Colonic mucosa (tissue), 4 donors: ENCODE measurements at regions not wholly inside any gene's neighbourhood (a gene's known extent, or its start where the extent isn't known, plus 50 kb on each side); places are given as distances from the start of the nearest gene placed in this dataset.

Source experiments
- DNase-seq: peaks from one replicate; pipeline ENCODE4 v3.0.0-alpha.2; 2020
- H3K27ac ChIP-seq: fragments of 200-600 bp; one replicate; pipeline ENCODE4 v1.8.0; 2021
- H3K27me3 ChIP-seq: fragments of 200-600 bp; one replicate; pipeline ENCODE4 v1.8.0; 2021
- H3K36me3 ChIP-seq: fragments of 200-600 bp; one replicate; pipeline ENCODE4 v1.8.0; 2021
- H3K4me1 ChIP-seq: fragments of 200-600 bp; one replicate; pipeline ENCODE4 v1.8.0; 2021; ENCODE audit warnings: mild to moderate bottlenecking
- H3K4me3 ChIP-seq: fragments of 200-600 bp; one replicate; pipeline ENCODE4 v1.8.0; 2021
- H3K9ac ChIP-seq, 2 donors: one replicate each; pipeline ENCODE4 v1.7.0; 2013; ENCODE audit warnings: control low read depth in 2 of 2, low read depth in 2 of 2, low read length in 2 of 2
- H3K9me3 ChIP-seq: fragments of 200-600 bp; one replicate; pipeline ENCODE4 v1.8.0; 2021
- intact Hi-C: fragments of 100-400 bp; cut with DNase I; formaldehyde crosslinking; loops from one replicate; pipeline ENCODE4 v1.14.1; 2022
- TF ChIP-seq, protein P1 (sequence below): fragments of 200-600 bp; IDR thresholded peaks from one replicate; pipeline ENCODE4 v1.8.0; 2022; ENCODE audit warnings: antibody characterized with exemption, mild to moderate bottlenecking
- donor health status: healthy.
- donor health status: DM: no; HTN: no; CAD: no.
- donor health status: DM: no; HTN: no; CAD: no.

DNA sequence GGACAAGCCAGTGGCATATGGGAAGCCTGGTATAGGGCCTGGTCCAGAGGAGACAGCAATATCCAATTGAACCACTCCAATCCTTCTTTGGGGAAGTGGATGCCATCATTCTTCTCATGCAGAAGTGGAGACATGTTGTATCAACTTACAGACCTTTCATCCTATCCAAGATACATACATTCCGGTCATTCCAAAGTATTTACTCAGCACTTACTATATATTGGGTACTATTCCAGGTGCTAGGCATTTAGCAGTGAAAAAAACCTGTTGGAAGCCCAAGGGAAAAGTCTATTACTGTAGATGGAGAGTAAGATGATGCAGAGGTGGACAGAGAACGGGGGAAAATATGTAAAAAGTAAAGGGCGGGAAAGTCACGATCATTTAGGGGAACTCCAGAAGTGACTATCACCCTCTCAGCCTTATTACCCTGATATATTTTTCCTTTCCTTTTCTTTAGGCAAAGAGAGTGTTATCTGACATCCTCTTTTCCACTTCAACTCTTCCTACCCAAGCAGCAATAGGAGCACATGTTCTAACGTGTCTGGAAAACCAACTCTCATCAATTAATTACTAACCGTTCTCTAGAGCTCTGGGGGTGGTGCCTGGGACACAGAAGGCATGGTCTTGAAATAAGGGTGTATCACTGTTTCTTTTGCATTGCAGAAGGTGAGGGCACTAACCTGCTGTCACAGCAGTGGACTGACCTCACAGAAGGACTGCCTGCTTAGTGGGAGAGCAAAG, 210.1 kb upstream of the MAF start:
- intact Hi-C loops: no loop called here
- Histone ChIP-seq H3K4me1 (no peaks in the 10 kb centered on the region), H3K27ac (no peak overlapping the region), H3K27me3 (no peaks in the 10 kb centered on the region), H3K9me3 (no peaks in the 10 kb centered on the region), H3K4me3 (no peak overlapping the region), H3K36me3 (no peaks in the 10 kb centered on the region), H3K9ac (no peak overlapping the region)
- no peak for DNase-seq
- TF ChIP-seq, protein P1, sequence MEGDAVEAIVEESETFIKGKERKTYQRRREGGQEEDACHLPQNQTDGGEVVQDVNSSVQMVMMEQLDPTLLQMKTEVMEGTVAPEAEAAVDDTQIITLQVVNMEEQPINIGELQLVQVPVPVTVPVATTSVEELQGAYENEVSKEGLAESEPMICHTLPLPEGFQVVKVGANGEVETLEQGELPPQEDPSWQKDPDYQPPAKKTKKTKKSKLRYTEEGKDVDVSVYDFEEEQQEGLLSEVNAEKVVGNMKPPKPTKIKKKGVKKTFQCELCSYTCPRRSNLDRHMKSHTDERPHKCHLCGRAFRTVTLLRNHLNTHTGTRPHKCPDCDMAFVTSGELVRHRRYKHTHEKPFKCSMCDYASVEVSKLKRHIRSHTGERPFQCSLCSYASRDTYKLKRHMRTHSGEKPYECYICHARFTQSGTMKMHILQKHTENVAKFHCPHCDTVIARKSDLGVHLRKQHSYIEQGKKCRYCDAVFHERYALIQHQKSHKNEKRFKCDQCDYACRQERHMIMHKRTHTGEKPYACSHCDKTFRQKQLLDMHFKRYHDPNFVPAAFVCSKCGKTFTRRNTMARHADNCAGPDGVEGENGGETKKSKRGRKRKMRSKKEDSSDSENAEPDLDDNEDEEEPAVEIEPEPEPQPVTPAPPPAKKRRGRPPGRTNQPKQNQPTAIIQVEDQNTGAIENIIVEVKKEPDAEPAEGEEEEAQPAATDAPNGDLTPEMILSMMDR: no peak

DNA sequence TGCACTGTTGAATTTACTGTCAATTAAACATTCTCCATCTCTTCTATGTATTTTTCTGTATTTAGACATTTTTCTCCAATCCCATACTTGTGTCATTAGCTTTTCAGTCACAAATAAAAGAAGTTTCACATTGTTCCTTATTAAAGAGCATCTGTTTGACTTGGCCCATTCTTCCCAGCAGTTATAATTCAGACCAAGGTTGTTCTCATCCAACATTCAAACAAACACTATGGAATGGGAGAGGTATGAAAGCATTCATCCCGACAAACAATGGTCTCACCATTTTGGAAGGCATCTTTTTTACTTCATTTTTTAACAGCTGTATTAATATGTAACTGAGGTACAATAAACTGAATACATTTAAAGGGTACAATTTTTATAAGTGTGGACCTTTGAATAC, 208.8 kb upstream of the MAF start:
- TF ChIP-seq, protein P1: no peak
- H3K27me3 ChIP-seq: no peaks in the 10 kb centered on the region

DNA sequence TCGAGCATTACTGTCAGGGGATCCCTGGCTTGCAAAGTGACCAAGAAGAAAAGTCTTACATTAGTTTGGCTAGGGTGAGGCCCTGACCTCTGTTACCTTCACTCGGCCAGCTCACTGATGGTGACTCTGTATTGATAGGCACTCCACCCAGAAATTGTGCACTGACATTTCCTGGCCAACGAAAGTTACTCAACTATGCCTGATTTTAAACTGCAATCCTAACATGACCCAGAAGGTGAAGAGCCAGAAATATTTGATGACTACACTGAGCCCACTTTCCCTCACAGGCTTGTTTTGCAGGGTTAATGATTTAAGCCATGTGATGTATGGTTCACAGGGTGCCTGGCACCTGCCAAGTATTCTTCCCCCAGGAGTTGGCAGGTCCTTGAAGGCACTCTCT, 208.2 kb upstream of the MAF start:
- no peak for DNase-seq
- no peak overlapping the region for H3K4me3 ChIP-seq
- no peaks in the 10 kb centered on the region for H3K27me3 ChIP-seq
- TF ChIP-seq, protein P1: no peak
- no peak overlapping the region for H3K27ac ChIP-seq
- no peaks in the 10 kb centered on the region for H3K9me3 ChIP-seq
- no peak overlapping the region for H3K9ac ChIP-seq
- no peaks in the 10 kb centered on the region for H3K4me1 ChIP-seq
- H3K36me3 ChIP-seq: no peaks in the 10 kb centered on the region
- intact Hi-C loops: no loop called here

More for the DNA sequence above, 208.8 kb upstream of the MAF start:
- intact Hi-C loops: no loop called here
- DNase-seq: no peak
- Histone ChIP-seq H3K9ac (no peak overlapping the region), H3K9me3 (no peaks in the 10 kb centered on the region), H3K4me3 (no peak overlapping the region), H3K36me3 (no peaks in the 10 kb centered on the region), H3K27ac (no peak overlapping the region), H3K4me1 (no peaks in the 10 kb centered on the region)

DNA sequence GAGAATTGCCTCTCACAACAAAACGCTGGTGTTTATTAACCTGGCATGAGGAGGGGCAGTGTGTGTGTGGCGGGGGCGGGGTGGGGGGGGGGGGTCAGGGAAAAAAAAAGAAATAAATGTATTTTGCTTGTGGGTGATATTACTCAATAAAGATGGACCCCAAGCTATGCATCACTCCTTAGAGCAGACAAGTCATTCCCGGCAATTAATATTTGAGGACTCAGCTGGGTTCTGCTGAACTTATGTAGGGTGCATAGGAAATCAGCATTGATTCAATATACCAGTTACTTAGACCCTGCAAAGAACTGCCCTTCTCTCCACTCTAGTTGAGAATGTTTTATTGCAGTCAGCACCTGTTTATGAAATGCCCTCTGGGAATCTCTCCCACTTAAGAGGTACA, 206.2 kb upstream of the MAF start:
- Histone ChIP-seq H3K27ac (no peak overlapping the region), H3K36me3 (no peaks in the 10 kb centered on the region), H3K9me3 (no peaks in the 10 kb centered on the region), H3K4me1 (no peaks in the 10 kb centered on the region), H3K4me3 (no peak overlapping the region), H3K27me3 (no peaks in the 10 kb centered on the region), H3K9ac (no peak overlapping the region)
- TF ChIP-seq, protein P1: no peak
- intact Hi-C loops: no loop called here
- DNase-seq: no peak

DNA sequence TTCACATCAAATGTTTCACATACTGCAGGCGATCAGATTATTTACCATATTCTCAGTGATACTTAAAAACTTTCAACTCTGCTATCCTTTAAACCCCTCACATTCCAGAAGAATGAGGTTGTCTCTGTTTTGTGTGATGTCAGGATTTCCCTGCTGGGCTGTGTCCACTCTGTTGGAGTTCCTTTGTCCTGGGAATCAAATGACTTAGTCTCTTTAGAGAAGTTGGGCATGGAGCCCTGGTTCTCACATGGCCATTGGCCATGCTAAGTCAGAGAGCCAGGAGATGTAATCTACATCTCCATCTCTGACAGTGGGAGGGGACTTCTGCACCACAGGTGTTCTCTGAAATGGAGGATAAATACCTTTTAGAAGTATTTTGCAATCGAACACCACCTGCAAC, 205.1 kb upstream of the MAF start:
- no peaks in the 10 kb centered on the region for H3K36me3 ChIP-seq
- H3K4me1 ChIP-seq: no peaks in the 10 kb centered on the region
- TF ChIP-seq, protein P1: no peak
- intact Hi-C loops: no loop called here
- H3K9ac ChIP-seq: no peak overlapping the region
- no peaks in the 10 kb centered on the region for H3K9me3 ChIP-seq
- H3K4me3 ChIP-seq: no peak overlapping the region
- DNase-seq: no peak
- H3K27ac ChIP-seq: no peak overlapping the region
- H3K27me3 ChIP-seq: no peaks in the 10 kb centered on the region
